Spleen (tissue), 7 donors: ENCODE measurements at regions not wholly inside any gene's neighbourhood (a gene's known extent, or its start where the extent isn't known, plus 50 kb on each side); places are given as distances from the start of the nearest gene placed in this dataset.

Experiments used
- CTCF ChIP-seq, 11 experiments: fragments of 200-600 bp in 7 of 11; fragments of 450-650 bp in 4 of 11; sonication (generic) in 4 of 11; IDR thresholded peaks in 8 of 11; conservative IDR thresholded peaks in 3 of 11; 1 replicate in 7 of 11; 2 replicates in 4 of 11; pipeline versions ENCODE4 v1.4.0 to v1.8.0; 2016 to 2021; ENCODE audit warnings: antibody characterized with exemption in 11 of 11, inconsistent platforms in 4 of 11, mild to moderate bottlenecking in 1 of 11
- POLR2A ChIP-seq, 3 donors: fragments of 450-650 bp; IDR thresholded peaks; one replicate each; pipeline ENCODE4 v1.5.1; 2017; ENCODE audit warnings: antibody characterized with exemption in 3 of 3, mild to moderate bottlenecking in 1 of 3
- POLR2AphosphoS5 ChIP-seq, 3 donors: sonication (generic); formaldehyde crosslinking; IDR thresholded peaks; one replicate each; pipeline ENCODE4 v1.5.1; 2017; ENCODE audit warnings: antibody characterized with exemption in 3 of 3
- donor health status: DM: no; HTN: no; CAD: no; lungs with moderate emphysema.
- donor health status: DM: no; HTN: no; CAD: no.
- donor health status: DM: no; HTN: no; CAD: no.

- no peak for TF ChIP-seq POLR2AphosphoS5 (IDR thresholded peaks at IDR 0.05)
- TF ChIP-seq CTCF (IDR thresholded peaks at IDR 0.05 in 8 of 11, conservative IDR thresholded peaks at IDR 0.05 in 3 of 11) = no peak
- TF ChIP-seq POLR2A (IDR thresholded peaks at IDR 0.05) = no peak
Observed at GRCh38 chr2:147648471-147648870, 196.4 kb upstream of the ACVR2A start.
